ENCODE measurements at regions not wholly inside any gene's neighbourhood (a gene's known extent, or its start where the extent isn't known, plus 50 kb on each side); places are given as distances from the start of the nearest gene placed in this dataset.
A peak's percentile ranks its signal among the peaks of the same experiment; 100 is the strongest.
"Not testable (repeated sequence)": the region's sequence is repeated elsewhere in the genome, so short reads cannot be mapped to it uniquely, and the experiment has no call there.

- TF ChIP-seq EZH2phosphoT487 (IDR thresholded peaks at IDR 0.05; ENCODE audit: low read depth) (no peak), CTCF (IDR thresholded peaks at IDR 0.05; ENCODE audit: low read depth, low read length) (no peak)
- H4K20me1 ChIP-seq (ENCODE audit: insufficient read depth, low read length) = no peaks in the 10 kb centered on the region
- no peak overlapping the region for H3K4me2 ChIP-seq (ENCODE audit: low read length)
- H3K9ac ChIP-seq (ENCODE audit: low read length) = no peak overlapping the region
- H2AFZ ChIP-seq (ENCODE audit: low read depth, low read length) = no peak overlapping the region
- H3K27ac ChIP-seq (ENCODE audit: low read length) = no peak overlapping the region
- no peaks in the 10 kb centered on the region for H3K4me1 ChIP-seq (ENCODE audit: low read length)
- no peaks in the 10 kb centered on the region for H3K9me3 ChIP-seq (ENCODE audit: insufficient read depth, low read length)
- H3K27me3 ChIP-seq (ENCODE audit: low read depth, low read length) = no peaks in the 10 kb centered on the region
- no peaks in the 10 kb centered on the region for H3K36me3 ChIP-seq (replicated peaks; ENCODE audit: low read depth, low read length)
- no peak overlapping the region for H3K4me3 ChIP-seq (ENCODE audit: low read length)
- no peaks in the 10 kb centered on the region for H3K79me2 ChIP-seq (ENCODE audit: low read length)
These were observed 563.3 kb upstream of the ADGRB3 start for GRCh38 chr6:68071740-68072139.

- H3K4me1 ChIP-seq (ENCODE audit: low read length) = no peaks in the 10 kb centered on the region
- H3K4me2 ChIP-seq (ENCODE audit: low read length) = no peak overlapping the region
- no peak overlapping the region for H3K9ac ChIP-seq (ENCODE audit: low read length)
- no peaks in the 10 kb centered on the region for H3K27me3 ChIP-seq (ENCODE audit: low read depth, low read length)
- no peak overlapping the region for H3K27ac ChIP-seq (ENCODE audit: low read length)
- H4K20me1 ChIP-seq (ENCODE audit: insufficient read depth, low read length) = no peaks in the 10 kb centered on the region
- no peak overlapping the region for H3K4me3 ChIP-seq (ENCODE audit: low read length)
- no peaks in the 10 kb centered on the region for H3K9me3 ChIP-seq (ENCODE audit: insufficient read depth, low read length)
- TF ChIP-seq EZH2phosphoT487 (IDR thresholded peaks at IDR 0.05; ENCODE audit: low read depth) (no peak), CTCF (IDR thresholded peaks at IDR 0.05; ENCODE audit: low read depth, low read length) (no peak)
- H3K79me2 ChIP-seq (ENCODE audit: low read length) = no peaks in the 10 kb centered on the region
- no peak overlapping the region for H2AFZ ChIP-seq (ENCODE audit: low read depth, low read length)
- no peaks in the 10 kb centered on the region for H3K36me3 ChIP-seq (replicated peaks; ENCODE audit: low read depth, low read length)
These were observed 565.0 kb upstream of the ADGRB3 start for GRCh38 chr6:68069921-68070710.

DNA sequence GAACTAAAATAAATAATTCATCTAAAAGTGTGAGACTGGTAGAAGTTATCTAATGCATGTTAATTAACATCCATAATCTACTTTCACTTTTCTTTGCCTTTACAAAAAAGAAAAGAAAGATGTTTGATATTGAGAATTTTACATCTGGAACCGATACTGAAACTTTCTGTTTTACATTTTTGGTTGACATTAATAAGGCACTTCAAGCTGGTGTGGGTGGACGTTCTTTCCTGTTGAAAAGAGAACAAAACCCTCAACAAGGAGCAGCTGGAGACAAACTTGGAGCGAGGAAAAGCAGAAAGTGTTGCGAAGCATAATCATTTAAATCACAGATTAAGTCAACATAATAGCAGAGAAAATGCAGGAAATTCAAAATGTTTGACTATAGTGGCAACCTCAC is 575.2 kb upstream of the ADGRB3 start:
- Histone ChIP-seq H3K9me3 (ENCODE audit: insufficient read depth, low read length) (no peaks in the 10 kb centered on the region), H3K79me2 (ENCODE audit: low read length) (no peaks in the 10 kb centered on the region), H2AFZ (ENCODE audit: low read depth, low read length) (0 out of 2 replicates have a peak overlapping the region, but pooled peaks have one; percentile 18), H3K4me2 (ENCODE audit: low read length) (peak overlapping the region; percentile 57), H3K27ac (ENCODE audit: low read length) (peak overlapping the region; percentile 1; the same call in 1 of the 2 replicates), H3K9ac (ENCODE audit: low read length) (no peak overlapping the region), H3K4me1 (ENCODE audit: low read length) (peaks cover 15% of the 10 kb centered on the region), H3K4me3 (ENCODE audit: low read length) (peak overlapping the region; percentile 29), H3K27me3 (ENCODE audit: low read depth, low read length) (no peaks in the 10 kb centered on the region), H3K36me3 (replicated peaks; ENCODE audit: low read depth, low read length) (peaks cover 4% of the 10 kb centered on the region), H4K20me1 (ENCODE audit: insufficient read depth, low read length) (no peaks in the 10 kb centered on the region)
- TF ChIP-seq CTCF (IDR thresholded peaks at IDR 0.05; ENCODE audit: low read depth, low read length) (no peak), EZH2phosphoT487 (IDR thresholded peaks at IDR 0.05; ENCODE audit: low read depth) (no peak)

- Histone ChIP-seq H2AFZ (ENCODE audit: low read depth, low read length) (no peak overlapping the region), H3K36me3 (replicated peaks; ENCODE audit: low read depth, low read length) (peaks cover 4% of the 10 kb centered on the region), H3K4me1 (ENCODE audit: low read length) (peaks cover 15% of the 10 kb centered on the region), H3K79me2 (ENCODE audit: low read length) (no peaks in the 10 kb centered on the region), H3K4me2 (ENCODE audit: low read length) (peak overlapping the region; percentile 57; the same call in 1 of the 2 replicates), H3K27ac (ENCODE audit: low read length) (peak overlapping the region; percentile 1; the same call in 1 of the 2 replicates), H3K4me3 (ENCODE audit: low read length) (peak overlapping the region; percentile 29; the same call in 1 of the 2 replicates), H3K27me3 (ENCODE audit: low read depth, low read length) (no peaks in the 10 kb centered on the region), H4K20me1 (ENCODE audit: insufficient read depth, low read length) (no peaks in the 10 kb centered on the region), H3K9me3 (ENCODE audit: insufficient read depth, low read length) (no peaks in the 10 kb centered on the region), H3K9ac (ENCODE audit: low read length) (no peak overlapping the region)
- TF ChIP-seq EZH2phosphoT487 (IDR thresholded peaks at IDR 0.05; ENCODE audit: low read depth) = no peak
- no peak for TF ChIP-seq CTCF (IDR thresholded peaks at IDR 0.05; ENCODE audit: low read depth, low read length)
These were observed 575.8 kb upstream of the ADGRB3 start for GRCh38 chr6:68059261-68059660.

DNA sequence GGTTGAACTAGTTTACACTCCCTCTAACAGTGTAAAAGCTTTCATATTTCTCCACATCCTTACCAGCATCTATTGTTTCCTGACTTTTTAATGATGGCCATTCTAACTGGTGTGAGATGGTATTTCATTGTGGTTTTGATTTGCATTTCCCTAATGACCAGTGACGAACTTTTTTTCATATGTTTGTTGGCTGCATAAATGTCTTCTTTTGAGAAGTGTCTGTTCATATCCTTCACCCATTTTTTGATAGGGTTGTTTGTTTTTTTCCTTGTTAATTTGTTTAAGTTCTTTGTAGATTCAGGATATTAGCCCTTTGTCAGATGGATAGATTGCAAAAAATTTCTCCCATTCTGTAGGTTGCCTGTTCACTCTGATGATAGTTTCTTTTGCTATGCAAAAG is 578.5 kb upstream of the ADGRB3 start:
- H3K27ac ChIP-seq (ENCODE audit: low read length); H3K27me3 ChIP-seq (ENCODE audit: low read depth, low read length); H2AFZ ChIP-seq (ENCODE audit: low read depth, low read length); H3K4me2 ChIP-seq (ENCODE audit: low read length); H4K20me1 ChIP-seq (ENCODE audit: insufficient read depth, low read length); H3K79me2 ChIP-seq (ENCODE audit: low read length); H3K4me3 ChIP-seq (ENCODE audit: low read length); H3K9ac ChIP-seq (ENCODE audit: low read length); H3K9me3 ChIP-seq (ENCODE audit: insufficient read depth, low read length); H3K36me3 ChIP-seq (replicated peaks; ENCODE audit: low read depth, low read length): not testable (repeated sequence)
- H3K4me1 ChIP-seq (ENCODE audit: low read length) = peaks cover 15% of the 10 kb centered on the region
